GM19328 (cell line): ENCODE measurements at regions not wholly inside any gene's neighbourhood (a gene's known extent, or its start where the extent isn't known, plus 50 kb on each side); places are given as distances from the start of the nearest gene placed in this dataset.
"Not testable (repeated sequence)": the region's sequence is repeated elsewhere in the genome, so short reads cannot be mapped to it uniquely, and the experiment has no call there.

ENCODE experiments used
- ATAC-seq: cut with Tn5 transposase; IDR thresholded peaks from one replicate; pipeline ENCODE4 v1.9.1; 2021; ENCODE audit warnings: mild to moderate bottlenecking, moderate library complexity; ENCODE audit not compliant: unreplicated experiment

GRCh38 chr9:6105738-6106137 lies 90.3 kb upstream of the RANBP6 start:
- ATAC-seq: no peak

- not testable (repeated sequence) for ATAC-seq
These were observed 89.0 kb upstream of the RANBP6 start for GRCh38 chr9:6104406-6104805.

- not testable (repeated sequence) for ATAC-seq
These were observed 88.5 kb upstream of the RANBP6 start for GRCh38 chr9:6103911-6104310.

- not testable (repeated sequence) for ATAC-seq
These were observed 87.0 kb upstream of the RANBP6 start for GRCh38 chr9:6102336-6102987.

GRCh38 chr9:6101725-6102124 lies 86.3 kb upstream of the RANBP6 start:
- not testable (repeated sequence) for ATAC-seq

GRCh38 chr9:6099346-6099745 lies 83.9 kb upstream of the RANBP6 start:
- ATAC-seq: not testable (repeated sequence)

- ATAC-seq: no peak
These were observed 83.0 kb upstream of the RANBP6 start for GRCh38 chr9:6098431-6098830.

- no peak for ATAC-seq
These were observed 81.4 kb upstream of the RANBP6 start for GRCh38 chr9:6096821-6097220.

- ATAC-seq: no peak
These were observed 75.1 kb upstream of the RANBP6 start for GRCh38 chr9:6090277-6091210.

- ATAC-seq: no peak
These were observed 73.9 kb upstream of the RANBP6 start for GRCh38 chr9:6089300-6089699.

- no peak for ATAC-seq
These were observed 70.7 kb upstream of the RANBP6 start for GRCh38 chr9:6086006-6086655.

- ATAC-seq: peak; percentile 82
These were observed 64.8 kb upstream of the RANBP6 start for GRCh38 chr9:6080154-6080716.

- ATAC-seq: no peak
These were observed 64.0 kb upstream of the RANBP6 start for GRCh38 chr9:6079386-6079785.

- no peak for ATAC-seq
These were observed 63.1 kb upstream of the RANBP6 start for GRCh38 chr9:6078382-6079105.

- ATAC-seq: no peak
These were observed 61.4 kb upstream of the RANBP6 start for GRCh38 chr9:6076851-6077250.

GRCh38 chr9:6073731-6074130 lies 58.3 kb upstream of the RANBP6 start:
- ATAC-seq: no peak

GRCh38 chr9:6072865-6073264 lies 57.4 kb upstream of the RANBP6 start:
- ATAC-seq: no peak

GRCh38 chr9:6072453-6072852 lies 57.0 kb upstream of the RANBP6 start:
- ATAC-seq: no peak

GRCh38 chr9:6068983-6069382 lies 53.6 kb upstream of the RANBP6 start:
- ATAC-seq: peak; percentile 85

- no peak for ATAC-seq
These were observed 52.0 kb upstream of the RANBP6 start for GRCh38 chr9:6067426-6067825.
